HG02840 (cell line): ENCODE measurements at regions not wholly inside any gene's neighbourhood (a gene's known extent, or its start where the extent isn't known, plus 50 kb on each side); places are given as distances from the start of the nearest gene placed in this dataset.
"Not testable (repeated sequence)": the region's sequence is repeated elsewhere in the genome, so short reads cannot be mapped to it uniquely, and the experiment has no call there.

Experiments
- ATAC-seq: cut with Tn5 transposase; IDR thresholded peaks from one replicate; pipeline ENCODE4 v1.9.1; 2021; ENCODE audit warnings: mild to moderate bottlenecking, moderate library complexity, moderate number of reproducible peaks; ENCODE audit not compliant: unreplicated experiment, low FRiP score

GRCh38 chr2:220696280-220696669 is 875.8 kb downstream of the EPHA4 start:
- ATAC-seq: no peak

GRCh38 chr2:220697011-220697410 is 875.1 kb downstream of the EPHA4 start:
- no peak for ATAC-seq

- no peak for ATAC-seq
Measured at GRCh38 chr2:220701115-220701514, 871.0 kb downstream of the EPHA4 start.

DNA sequence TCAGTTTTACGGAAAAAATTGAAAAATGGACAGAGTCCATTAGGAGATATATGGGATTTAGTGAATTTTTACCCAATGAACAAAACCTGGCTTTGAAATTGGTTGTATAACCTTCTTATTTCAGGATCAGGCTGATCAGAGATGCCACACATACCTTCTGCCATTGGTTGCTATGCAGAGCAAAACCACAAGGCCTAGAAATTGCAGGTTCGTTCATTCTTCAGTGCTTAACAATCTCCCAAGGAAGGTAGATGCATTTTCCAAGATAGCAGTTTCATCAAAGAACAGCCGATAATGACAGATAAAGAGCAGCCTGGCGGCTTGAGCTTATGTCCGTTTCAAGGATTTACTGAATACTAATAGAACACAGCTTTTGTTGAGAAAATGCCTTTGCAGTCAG is 868.8 kb downstream of the EPHA4 start:
- no peak for ATAC-seq

GRCh38 chr2:220704081-220704480 is 868.0 kb downstream of the EPHA4 start:
- no peak for ATAC-seq

DNA sequence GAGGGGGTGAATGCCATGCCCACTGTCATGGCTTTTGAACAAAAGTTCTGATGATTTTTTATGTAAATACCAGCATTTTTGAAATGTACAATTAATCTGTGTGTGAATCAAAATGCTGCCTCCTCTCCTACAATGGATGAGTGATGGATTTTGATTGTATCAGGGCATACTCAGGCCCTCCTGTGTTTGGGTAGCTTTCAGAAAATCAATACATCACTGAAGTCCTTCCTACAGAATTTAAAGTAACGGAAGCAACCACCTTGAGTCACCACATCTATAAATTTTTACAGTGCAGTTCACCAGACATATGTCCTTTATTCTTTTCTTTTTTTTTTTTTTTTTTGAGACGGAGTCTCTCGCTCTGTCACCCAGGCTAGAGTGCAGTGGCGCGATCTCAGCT is 867.3 kb downstream of the EPHA4 start:
- no peak for ATAC-seq

DNA sequence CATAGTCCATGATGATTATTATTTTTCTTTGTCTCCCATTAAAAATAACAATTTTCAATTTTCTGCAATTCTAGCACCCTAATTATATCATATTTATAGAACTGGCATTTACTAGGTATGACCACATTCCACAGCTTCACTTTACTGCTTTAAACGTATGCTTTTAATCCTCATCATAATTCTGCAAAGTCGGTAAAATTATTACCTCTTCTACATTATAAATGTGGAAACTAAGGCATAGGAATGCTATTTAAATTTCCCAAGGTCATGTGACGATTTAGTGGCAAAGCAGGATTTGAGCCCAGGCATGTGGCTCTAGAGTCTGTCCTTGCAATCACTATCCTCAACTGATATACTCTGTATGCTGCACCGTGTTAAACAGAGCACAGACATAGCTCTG is 866.4 kb downstream of the EPHA4 start:
- ATAC-seq: no peak

- ATAC-seq: no peak
Measured at GRCh38 chr2:220707261-220707660, 864.8 kb downstream of the EPHA4 start.

- ATAC-seq: no peak
Measured at GRCh38 chr2:220708366-220708765, 863.7 kb downstream of the EPHA4 start.

GRCh38 chr2:220717283-220717682 is 854.8 kb downstream of the EPHA4 start:
- ATAC-seq: no peak

DNA sequence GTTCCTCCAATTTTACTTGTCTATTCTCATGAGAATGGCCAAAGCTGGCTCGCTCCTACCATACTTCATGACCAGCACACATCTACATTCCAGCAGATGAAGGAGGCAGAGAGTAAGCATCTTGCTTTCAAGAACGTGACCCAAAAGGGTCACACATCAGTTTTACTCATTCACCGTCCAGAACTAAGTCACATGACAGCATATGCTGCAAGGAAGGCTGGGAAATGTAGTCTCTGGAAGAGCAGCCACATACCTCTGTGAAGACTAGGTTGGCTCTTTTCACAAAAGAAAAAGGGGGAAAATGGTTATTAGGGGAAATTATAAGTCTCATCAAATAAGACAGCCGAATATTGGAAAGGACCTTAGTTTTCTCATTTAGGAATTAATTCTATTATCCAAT is 835.3 kb downstream of the EPHA4 start:
- ATAC-seq: no peak

GRCh38 chr2:220743203-220743602 is 828.9 kb downstream of the EPHA4 start:
- ATAC-seq: no peak

- no peak for ATAC-seq
Measured at GRCh38 chr2:220744861-220745260, 827.2 kb downstream of the EPHA4 start.

DNA sequence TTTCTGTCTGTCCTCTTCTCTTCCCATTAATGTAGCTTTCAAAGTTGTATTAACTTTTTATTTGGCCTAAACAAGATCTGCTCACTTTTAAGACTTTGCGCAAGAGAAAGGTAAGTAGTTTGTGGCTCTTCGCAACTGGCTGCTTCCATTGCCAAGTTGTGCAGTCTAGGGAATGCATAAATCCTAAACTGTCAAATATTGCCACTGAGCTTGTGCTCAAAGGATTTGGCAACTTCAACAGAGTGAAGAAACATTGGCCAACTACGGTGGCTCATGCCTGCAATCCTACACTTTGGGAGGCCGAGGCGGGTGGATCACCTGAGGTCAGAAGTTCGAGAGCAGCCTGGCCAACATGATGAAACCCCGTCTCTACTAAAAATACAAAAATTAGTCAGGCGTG is 826.4 kb downstream of the EPHA4 start:
- ATAC-seq: no peak

GRCh38 chr2:220747736-220748135 is 824.4 kb downstream of the EPHA4 start:
- no peak for ATAC-seq

GRCh38 chr2:220748875-220749479 is 823.1 kb downstream of the EPHA4 start:
- ATAC-seq: no peak

DNA sequence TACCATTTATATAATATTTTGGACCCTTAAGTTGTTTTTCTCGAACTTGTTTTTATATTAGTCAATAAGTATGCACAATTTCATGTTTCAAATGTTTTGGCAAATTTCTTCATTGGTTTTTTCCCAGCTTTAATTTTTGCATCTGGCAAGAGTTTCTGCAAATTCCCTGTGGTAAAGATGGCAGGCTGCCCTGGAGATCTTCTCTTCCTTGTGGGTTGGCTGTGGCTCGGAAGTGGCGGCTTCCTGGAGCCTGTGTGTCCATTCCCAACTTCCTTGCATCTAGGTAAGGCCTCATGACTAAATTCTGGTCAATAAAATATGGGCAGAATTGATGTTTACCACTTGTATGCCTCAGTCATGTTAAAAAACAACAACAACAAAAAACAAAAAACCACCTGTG is 818.6 kb downstream of the EPHA4 start:
- no peak for ATAC-seq

- no peak for ATAC-seq
Measured at GRCh38 chr2:220756653-220757052, 815.5 kb downstream of the EPHA4 start.

- not testable (repeated sequence) for ATAC-seq
Measured at GRCh38 chr2:220758376-220758775, 813.7 kb downstream of the EPHA4 start.

DNA sequence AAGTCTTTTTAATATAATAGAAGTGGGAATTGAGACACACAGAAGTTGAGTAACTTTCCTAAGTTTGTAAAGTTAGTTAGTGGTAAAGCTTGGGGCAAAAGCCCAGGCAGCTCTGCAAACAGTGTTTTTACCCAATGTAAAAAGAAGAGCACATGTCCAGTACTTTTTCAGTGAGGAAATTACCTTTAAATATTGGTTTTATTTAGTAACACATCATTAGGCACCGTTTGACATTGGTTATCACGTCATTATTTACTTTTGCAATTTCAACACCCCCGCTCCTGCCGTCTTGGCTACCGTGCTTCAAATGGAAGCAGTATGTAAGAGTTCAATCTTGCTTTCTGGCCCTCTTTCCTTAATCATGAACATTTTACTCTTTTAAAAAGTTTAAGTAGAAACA is 807.9 kb downstream of the EPHA4 start:
- no peak for ATAC-seq

DNA sequence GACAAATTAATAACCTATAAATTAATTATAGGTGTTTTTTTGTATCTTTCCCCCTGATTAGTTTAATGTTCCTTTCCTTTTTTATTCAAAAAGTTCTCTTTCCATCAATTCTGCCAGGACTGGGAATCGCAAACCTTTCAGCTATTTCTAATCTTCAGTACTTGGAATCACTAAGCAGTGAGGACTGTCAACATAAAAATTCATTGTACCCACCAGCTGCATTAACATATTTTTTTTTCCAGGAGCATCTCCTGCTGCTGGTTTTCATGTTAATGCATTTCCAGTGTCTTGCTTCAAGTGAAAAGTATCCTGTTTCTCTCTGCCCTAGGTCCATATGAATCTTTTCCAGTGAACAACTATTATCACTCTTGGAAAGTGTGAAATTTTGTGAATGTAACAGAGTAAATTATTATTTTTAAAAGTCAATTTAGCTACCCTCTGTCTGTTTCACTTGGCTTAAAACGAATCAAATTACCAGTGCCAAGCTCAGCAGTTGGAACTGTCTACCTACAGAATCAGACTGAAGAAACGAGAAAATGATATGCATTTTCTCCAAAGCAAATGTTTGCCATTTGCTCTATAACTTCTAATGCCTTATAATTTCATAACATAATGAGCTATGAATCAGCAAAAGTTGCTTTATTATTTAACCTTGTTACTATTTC is 804.4 kb downstream of the EPHA4 start:
- ATAC-seq: no peak

DNA sequence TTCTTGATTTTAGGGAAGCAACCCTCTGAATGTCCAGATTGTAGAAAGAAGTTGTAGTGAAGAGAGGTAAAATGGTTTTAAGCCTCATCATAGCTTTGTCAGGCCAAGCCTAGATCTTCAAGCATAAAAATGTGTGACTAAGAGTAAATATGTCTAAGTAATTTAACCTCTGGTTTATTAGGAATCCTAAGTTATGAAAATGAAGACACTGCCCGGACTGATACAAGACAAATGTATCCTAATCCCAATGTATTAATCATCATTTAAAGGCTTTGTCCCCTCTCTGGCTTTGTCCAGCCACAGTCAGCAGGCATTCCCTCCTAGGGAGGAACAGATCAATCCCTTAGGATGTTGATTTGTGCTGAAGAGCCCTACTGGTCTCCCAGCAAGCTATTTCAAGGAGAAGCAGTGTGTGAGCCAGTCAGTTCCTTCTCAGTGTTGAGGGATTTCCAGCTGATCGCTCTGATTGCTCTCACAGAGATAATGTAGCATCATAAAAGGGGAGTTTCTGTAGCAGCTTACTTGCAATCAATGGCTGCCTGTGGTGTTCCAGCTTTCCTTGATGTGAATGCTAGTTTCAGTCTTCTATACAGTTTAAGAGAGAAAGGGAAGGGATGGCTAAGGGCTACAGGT is 796.1 kb downstream of the EPHA4 start:
- no peak for ATAC-seq
